BJ (cell line): ENCODE measurements at regions not wholly inside any gene's neighbourhood (a gene's known extent, or its start where the extent isn't known, plus 50 kb on each side); places are given as distances from the start of the nearest gene placed in this dataset.

Experiments used
- CTCF ChIA-PET: fragments of 350-600 bp; formaldehyde crosslinking; extraction: SDS; loops from one replicate; lab custom pipeline; 2021; ENCODE audit warnings: antibody characterized with exemption, inconsistent platforms; lab: Yijun Ruan, JAX
- POLR2A ChIA-PET: fragments of 300-600 bp; sonication (Branson Sonifier 250); formaldehyde crosslinking; extraction: SDS; loops from one replicate; lab custom pipeline; 2021; ENCODE audit warnings: antibody characterized with exemption; lab: Charles Lee
- DNase-seq: peaks from one replicate; pipeline ENCODE4 v3.0.0-alpha.2; 2011; ENCODE audit warnings: low read depth
- H3K27me3 ChIP-seq: 2 replicates; pipeline ENCODE4 v1.6.0; 2011; ENCODE audit warnings: low read length; ENCODE audit not compliant: control insufficient read depth, insufficient read depth
- H3K36me3 ChIP-seq: 2 replicates; pipeline ENCODE4 v1.5.1; 2011; ENCODE audit warnings: low read length; ENCODE audit not compliant: control insufficient read depth, insufficient read depth
- H3K4me3 ChIP-seq: 2 replicates; pipeline ENCODE4 v1.5.1; 2011; ENCODE audit warnings: low read depth, mild to moderate bottlenecking, control low read depth, low read length
- TF ChIP-seq, protein P1 (sequence below): IDR thresholded peaks from 2 replicates; pipeline ENCODE4 v1.5.1; 2011; ENCODE audit warnings: low read depth, mild to moderate bottlenecking, control low read depth, inconsistent platforms, low read length, moderate library complexity; ENCODE audit not compliant: insufficient read depth

DNA sequence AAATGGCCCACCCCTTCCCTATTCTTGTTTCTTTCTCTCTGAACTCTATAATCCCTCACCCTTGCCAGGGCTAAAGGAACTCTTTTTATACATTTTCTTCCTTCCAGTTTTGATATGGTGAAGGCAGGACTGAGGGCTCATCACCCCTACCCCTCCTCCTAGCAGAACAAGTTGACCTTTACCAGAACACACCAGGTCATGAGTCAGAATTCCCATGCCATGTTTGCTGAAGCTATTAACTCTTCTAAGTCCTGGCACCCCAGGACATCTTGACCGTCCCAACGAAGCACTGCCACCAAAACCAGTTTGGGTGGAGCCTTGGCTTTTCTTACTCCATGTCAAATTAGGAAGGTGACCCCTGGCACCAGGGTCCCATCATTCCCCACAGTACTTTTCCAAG is 57.5 kb upstream of the DYNLT3 start:
- DNase-seq, result no peak
- ChIA-PET CTCF (no interaction called here), POLR2A (no interaction called here)

DNA sequence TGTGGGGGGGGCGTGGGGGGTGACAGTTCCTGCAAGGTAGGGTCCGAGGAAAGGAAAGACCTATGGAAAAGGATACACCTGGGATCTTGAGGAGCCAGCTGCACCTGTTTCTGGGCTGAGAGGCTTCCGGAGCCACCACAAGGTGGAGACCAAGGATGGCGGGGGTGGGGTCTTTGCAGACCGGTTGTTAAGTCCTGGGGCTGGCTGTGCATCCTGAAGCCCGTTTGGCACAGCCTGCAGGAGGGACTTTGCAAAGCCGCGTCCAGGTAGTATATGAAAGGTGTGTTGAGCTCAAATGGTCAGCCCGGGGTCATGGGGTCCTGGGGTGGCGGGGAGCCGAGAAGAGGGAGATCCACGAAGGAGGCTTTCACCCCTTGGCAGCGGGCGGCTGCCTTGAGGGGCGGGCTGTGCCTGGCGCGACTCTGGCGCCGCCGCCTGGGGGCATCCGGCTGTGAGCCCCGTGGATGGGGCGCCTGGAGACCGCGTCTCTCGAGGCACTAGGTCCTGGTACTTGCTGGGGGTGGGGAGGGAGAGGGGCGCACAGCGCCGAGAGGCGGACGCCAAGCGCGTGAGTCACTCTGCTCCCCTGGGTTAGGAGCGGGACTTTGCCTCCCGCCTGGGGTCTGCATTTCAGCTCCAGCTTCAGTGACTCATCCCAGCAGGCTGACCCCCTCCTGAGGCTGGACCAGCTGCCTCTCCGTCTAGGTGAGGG is 58.2 kb upstream of the DYNLT3 start:
- no peak for DNase-seq
- CTCF ChIA-PET, result no interaction called here
- Histone ChIP-seq H3K27me3 (no peaks in the 10 kb centered on the region), H3K4me3 (peak overlapping the region; percentile 34), H3K36me3 (no peaks in the 10 kb centered on the region)
- POLR2A ChIA-PET, result no interaction called here
- TF ChIP-seq, protein P1, sequence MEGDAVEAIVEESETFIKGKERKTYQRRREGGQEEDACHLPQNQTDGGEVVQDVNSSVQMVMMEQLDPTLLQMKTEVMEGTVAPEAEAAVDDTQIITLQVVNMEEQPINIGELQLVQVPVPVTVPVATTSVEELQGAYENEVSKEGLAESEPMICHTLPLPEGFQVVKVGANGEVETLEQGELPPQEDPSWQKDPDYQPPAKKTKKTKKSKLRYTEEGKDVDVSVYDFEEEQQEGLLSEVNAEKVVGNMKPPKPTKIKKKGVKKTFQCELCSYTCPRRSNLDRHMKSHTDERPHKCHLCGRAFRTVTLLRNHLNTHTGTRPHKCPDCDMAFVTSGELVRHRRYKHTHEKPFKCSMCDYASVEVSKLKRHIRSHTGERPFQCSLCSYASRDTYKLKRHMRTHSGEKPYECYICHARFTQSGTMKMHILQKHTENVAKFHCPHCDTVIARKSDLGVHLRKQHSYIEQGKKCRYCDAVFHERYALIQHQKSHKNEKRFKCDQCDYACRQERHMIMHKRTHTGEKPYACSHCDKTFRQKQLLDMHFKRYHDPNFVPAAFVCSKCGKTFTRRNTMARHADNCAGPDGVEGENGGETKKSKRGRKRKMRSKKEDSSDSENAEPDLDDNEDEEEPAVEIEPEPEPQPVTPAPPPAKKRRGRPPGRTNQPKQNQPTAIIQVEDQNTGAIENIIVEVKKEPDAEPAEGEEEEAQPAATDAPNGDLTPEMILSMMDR, result peak; percentile 32; the same call in 1 of the 2 replicates

More for the DNA sequence above, 57.5 kb upstream of the DYNLT3 start:
- H3K4me3 ChIP-seq, result no peak overlapping the region
- no peaks in the 10 kb centered on the region for H3K27me3 ChIP-seq
- TF ChIP-seq, protein P1, result no peak
- H3K36me3 ChIP-seq, result no peaks in the 10 kb centered on the region

DNA sequence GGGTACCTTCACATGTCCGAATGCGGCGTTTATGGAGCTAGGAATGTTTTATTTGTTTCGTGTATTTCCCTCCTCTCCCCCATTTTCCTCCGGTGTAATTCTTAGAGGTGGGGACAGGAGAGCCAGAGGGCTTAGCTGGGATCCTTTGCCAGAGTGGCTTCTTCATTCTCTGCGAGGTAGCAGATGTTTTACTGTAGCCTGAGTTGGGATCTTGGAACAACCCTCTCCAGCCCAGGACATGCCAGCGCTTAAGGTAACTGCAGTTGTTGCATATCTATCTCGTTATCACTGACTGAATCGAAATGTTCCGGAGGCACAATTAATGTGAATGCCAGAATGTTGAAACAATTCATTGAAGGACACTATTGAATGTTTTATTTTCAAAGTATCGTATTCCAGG is 59.0 kb upstream of the DYNLT3 start:
- no peaks in the 10 kb centered on the region for H3K36me3 ChIP-seq
- TF ChIP-seq, protein P1, result no peak
- H3K4me3 ChIP-seq, result peak overlapping the region; percentile 34; the same call in 1 of the 2 replicates
- ChIA-PET POLR2A (no interaction called here), CTCF (interaction anchor here (0.5 kb wide), 1 partner anchor 578 kb away, joined by 3 read pairs; no protein-coding TSS in a partner anchor)
- H3K27me3 ChIP-seq, result no peaks in the 10 kb centered on the region
- no peak for DNase-seq

DNA sequence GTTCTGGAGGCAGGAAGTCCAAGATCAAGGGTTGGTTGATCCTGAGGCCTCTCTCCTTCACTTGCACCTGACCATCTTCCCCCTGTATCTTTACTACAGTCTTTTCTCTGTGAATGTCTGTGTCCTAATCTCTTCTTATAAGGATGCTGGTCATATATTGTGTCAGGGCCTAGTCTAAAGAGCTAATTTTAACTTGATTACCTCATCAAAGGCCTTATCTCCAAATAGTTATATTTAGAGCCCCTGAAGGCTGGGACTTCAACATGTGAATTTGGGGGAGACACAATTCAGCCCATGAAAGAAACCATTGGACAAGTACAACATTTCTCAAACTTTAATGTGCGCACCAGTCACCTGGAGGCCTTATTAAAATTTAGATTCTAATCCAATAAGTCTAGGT is 62.8 kb upstream of the DYNLT3 start:
- Histone ChIP-seq H3K36me3 (no peaks in the 10 kb centered on the region), H3K27me3 (no peaks in the 10 kb centered on the region), H3K4me3 (no peak overlapping the region)
- ChIA-PET POLR2A (no interaction called here), CTCF (no interaction called here)
- no peak for DNase-seq
- TF ChIP-seq, protein P1, result no peak

DNA sequence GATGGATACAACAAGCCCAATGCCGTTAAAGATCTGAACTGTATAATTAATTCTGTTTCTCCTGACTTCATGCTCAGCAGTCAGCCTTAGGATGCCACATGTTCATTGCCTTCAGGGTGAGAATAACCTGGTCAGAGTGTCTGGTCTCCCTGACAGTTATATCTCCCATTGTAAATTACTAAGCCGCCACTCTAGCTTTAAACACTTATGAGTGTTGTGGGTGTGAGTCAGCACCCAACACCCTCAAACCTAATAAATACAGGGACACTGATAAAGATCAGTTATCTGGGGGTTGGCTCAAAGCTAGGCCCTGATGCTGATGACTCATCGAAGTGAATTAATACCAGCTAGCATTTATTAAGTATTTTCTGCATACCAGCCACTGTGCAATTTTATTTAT is 64.9 kb upstream of the DYNLT3 start:
- H3K27me3 ChIP-seq, result no peaks in the 10 kb centered on the region
- TF ChIP-seq, protein P1, result no peak
- no peaks in the 10 kb centered on the region for H3K36me3 ChIP-seq
- H3K4me3 ChIP-seq, result no peak overlapping the region
- CTCF ChIA-PET, result interaction anchor here (0.9 to 1.6 kb wide), 2 partner anchors 15 to 415 kb away, joined by 3 read pairs; partner anchors contain the start of gene RPGR
- POLR2A ChIA-PET, result interaction anchor here (0.8 kb wide), 1 partner anchor 594 kb away, joined by 3 read pairs; no protein-coding TSS in a partner anchor
- peak; percentile 25 for DNase-seq
